GM18511 (cell line): ENCODE measurements at regions not wholly inside any gene's neighbourhood (a gene's known extent, or its start where the extent isn't known, plus 50 kb on each side); places are given as distances from the start of the nearest gene placed in this dataset.
"Not testable (repeated sequence)": the region's sequence is repeated elsewhere in the genome, so short reads cannot be mapped to it uniquely, and the experiment has no call there.

ENCODE experiments used
- ATAC-seq: cut with Tn5 transposase; IDR thresholded peaks from one replicate; pipeline ENCODE4 v1.9.1; 2021; ENCODE audit warnings: mild to moderate bottlenecking, moderate library complexity; ENCODE audit not compliant: unreplicated experiment

DNA sequence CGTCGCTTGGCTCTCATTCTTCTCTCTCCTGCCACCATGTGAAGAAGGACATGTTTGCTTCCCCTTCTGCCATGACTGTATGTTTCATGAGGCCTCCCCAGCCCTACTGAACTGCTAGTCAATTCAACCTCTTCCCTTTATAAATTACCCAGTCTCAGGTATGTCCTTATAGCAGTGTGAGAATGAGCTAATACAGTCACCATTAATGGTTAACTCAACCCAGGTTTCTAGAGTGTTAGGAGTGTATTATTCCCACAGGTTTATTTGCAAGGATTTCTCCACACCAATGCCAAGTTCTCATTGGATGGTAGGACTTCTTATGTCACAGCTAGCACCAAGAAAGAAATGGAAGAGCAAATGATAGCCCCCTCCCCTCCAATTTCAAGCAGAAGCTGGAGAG is 71.9 kb downstream of the DYNAP start:
- ATAC-seq, result no peak

DNA sequence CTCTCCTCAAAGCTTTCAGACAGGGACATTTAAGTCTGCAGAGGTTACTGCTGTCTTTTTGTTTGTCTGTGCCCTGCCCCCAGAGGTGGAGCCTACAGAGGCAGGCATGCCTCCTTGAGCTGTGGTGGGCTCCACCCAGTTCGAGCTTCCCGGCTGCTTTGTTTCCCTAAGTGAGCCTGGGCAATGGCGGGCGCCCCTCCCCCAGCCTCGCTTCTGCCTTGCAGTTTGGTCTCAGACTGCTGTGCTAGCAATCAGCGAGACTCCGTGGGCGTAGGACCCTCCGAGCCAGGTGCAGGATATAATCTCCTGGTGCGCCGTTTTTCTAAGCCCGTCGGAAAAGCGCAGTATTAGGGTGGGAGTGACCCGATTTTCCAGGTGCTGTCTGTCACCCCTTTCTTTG is 78.7 kb downstream of the DYNAP start:
- ATAC-seq, result not testable (repeated sequence)

DNA sequence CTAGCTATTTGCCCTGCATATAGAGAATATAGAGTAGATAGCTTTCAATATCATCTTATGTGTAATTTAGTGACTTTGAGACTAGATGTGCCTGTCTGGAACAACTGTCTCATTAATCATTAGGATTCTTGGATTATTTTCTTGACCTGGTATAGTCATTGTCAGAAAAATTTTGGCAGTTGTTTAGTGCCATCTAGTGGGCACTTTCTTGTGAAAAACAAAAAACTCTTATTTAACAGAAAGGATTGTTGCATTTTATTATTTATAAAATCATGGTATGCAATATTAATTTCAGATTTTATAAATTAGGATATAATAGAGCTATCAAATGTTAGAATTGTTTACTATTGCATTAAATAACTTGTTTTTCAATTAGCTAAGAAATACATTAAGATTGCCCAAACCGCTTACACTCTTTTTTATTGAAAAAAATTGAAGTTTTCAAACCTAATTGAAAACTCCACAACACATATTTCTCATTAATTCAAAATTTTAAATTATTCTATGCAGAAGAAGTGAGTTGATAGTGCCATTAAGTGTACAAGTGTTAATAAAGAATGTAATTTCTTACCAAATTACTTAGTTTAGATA is 80.3 kb downstream of the DYNAP start:
- ATAC-seq, result no peak

DNA sequence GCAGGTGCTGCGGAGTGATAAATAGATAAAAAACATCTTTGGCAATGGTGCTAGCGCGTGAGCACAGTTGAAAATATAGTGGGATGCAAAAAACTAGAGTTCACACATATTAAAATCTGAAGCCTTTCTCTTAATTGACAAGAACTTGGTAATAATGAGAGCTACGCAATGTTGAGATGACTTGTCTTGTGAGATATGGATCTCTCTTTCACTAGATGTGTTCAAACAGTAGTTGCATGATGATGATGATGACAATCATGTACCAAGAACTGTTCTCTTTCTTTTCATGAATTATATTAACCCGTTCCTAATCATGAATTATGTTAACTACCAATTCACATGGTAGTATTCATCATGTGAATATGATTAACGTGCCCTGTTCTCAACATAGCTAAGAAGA is 81.1 kb downstream of the DYNAP start:
- no peak for ATAC-seq

DNA sequence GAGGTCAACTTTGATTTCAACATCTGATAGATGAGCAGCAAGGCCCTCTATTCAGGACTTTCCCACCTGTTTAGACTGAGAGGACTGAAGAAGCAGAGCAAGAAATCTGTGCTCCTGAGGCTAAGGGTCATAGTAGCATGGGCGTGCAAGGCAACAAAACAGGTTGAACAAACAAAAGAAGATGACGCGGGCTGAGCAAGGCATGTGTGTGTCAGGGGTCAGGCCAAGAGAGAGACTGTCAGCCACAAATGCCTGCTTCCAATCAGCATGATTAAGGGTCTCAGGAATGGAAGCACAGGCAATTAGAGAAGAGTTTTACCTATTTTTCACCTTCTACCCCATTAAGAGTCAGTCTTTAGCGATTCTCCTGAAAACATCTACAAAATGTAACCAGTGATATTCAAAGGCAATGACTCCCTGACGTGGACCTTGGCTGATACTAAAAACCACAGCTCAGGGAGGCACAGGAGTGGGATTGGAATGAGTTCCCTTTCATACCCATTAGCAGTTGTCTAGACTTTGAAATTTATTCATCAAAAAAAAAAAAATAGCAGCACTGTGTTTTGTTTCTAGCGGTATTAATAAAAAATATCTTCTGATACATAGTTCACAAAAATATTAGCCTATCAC is 81.9 kb downstream of the DYNAP start:
- ATAC-seq, result no peak

DNA sequence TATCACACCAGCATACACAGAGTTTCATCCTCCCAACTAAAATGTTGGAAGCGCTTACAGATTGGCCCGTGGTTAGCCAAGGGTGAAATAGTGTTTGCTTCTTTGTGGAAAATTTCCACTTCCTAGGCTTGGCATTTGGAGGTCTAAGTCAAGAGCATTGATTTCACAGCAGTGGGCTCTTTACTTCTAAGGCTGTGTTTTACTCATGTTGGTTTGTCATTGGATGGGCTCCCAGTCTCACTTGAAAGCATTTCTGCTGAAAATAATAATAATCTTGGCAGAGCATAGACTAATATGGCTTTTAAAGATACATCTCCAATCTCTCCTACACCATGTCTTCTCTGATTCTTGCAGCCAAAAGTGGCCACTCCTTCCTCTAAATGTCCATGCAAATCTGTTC is 82.9 kb downstream of the DYNAP start:
- ATAC-seq, result no peak

DNA sequence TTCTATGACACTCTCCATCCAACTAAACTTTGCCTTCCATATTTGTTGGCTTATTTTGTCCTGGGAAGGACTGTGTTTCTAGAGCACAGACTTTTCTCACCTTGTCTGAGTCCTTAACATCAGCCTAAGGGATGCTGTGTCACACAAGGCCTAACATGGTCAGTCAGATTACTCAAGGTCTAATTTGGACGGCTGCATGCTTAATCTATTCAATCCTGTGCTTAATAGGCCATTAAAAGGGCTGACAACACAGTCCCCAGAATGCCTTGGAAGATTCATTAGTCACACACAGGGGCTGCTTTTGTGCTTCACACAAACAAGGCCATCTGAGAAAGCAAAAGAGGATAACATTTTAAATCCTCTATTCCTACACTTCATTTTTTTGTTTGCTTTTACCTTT is 84.0 kb downstream of the DYNAP start:
- ATAC-seq, result no peak

DNA sequence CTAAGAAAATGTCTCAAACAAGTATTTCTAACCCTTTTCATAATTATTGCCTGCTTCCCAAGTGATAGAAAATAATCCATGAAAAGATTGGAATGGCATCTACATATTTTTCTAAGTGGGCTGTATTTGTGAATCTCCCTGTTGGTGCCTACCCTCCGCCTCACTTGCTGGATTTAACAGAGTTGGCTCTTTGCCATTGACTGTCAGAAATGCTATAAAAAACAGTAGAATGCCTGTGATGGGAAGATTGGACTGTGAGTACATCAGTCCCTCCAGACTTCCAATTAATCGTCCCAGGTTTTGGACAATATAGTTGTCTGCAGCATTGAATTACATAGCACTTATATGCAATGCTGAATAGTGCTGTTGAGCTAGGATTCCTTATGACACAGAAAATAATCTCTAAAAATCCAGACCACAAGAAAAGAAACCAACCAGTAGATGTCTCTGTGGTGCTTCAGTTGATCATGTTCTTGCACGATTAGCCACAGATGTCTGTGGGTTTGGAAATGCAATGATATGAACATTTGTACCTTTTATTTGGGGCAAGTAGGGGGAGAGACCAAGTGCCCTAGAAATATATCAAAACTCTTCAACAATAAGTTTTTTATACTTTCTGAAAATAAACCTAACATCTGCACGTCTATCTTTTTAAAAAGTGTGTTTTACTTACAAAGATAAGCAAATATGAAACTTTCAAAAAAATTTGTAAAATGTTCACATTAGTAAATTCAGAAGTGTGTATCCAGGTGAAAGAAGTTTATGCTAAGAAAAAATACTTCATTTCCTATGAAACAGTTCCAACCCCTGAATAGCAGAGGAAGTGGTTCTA is 88.5 kb downstream of the DYNAP start:
- peak; percentile 62 for ATAC-seq

DNA sequence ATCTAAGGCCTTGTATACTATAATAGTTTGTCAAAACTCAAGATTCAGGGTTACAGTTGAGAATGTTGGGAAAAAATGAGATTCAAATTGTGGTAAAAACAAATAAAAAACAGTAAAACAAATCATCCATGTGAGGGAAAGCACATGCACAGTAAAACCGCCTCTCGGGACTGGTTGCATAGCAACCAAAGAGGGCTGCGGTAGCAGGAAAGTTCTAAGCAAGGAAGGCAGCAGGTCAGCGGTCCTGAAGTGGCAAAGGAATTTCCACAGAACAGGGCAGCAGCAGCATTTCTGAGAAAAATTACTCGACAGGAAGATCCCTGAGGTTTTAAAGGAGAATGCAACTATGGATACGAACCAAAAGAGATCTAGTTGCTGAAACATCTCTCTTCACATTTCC is 93.7 kb downstream of the DYNAP start:
- ATAC-seq, result no peak

DNA sequence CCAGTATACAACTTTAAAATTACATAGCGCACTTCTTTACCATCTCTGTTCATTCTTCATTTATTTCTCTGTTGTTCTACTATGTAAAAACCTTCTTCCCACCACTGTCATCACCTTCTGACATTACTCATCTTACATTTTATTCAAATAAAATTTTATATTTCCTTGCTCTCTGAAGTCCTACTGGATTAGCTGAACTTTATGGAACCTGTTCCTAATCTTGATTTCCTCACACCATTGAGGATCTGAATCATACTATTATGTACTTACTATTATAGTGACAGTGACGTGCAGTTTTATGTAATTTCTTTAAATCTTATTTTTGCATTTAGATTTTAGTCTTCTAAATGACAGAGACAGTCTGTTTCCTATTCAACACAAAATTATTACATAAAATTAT is 98.3 kb downstream of the DYNAP start:
- ATAC-seq, result no peak

DNA sequence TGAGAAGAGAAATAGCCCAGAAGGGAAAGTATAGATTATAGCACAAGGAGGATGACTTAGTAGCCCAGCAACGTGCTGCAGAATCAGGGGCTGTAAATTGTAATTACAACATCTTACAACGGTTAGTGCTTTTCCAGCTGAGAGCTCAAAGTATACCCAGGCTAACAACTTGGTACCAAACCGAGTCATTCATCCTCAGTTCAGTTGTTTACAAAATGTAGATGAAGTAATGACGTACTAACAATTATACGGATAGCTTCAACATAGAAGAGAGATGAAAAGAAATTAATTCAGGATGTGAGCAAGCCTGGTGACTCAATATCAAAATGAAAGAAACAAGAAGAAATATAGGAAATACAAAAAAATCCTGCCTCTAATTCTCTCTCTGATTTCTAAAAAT is 99.2 kb downstream of the DYNAP start:
- no peak for ATAC-seq

DNA sequence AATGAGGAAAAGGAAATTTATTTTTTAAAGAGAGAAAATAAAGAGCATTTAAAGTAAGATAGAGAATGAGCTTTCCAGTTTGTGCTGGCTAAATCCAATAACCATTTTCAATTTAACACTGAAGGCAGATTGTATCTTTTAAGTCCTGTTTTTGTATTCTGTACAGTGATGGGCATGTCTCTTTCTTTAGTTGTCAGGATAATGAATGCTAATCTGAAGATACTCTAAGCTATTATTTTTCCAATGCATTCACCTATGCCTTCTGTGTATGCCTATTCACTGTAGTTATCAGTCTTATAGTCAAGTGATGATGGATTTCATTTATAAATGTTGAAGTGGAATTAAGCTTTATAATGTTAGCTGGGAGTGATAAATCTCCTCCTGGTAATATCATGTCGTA is 101.4 kb downstream of the DYNAP start:
- no peak for ATAC-seq

DNA sequence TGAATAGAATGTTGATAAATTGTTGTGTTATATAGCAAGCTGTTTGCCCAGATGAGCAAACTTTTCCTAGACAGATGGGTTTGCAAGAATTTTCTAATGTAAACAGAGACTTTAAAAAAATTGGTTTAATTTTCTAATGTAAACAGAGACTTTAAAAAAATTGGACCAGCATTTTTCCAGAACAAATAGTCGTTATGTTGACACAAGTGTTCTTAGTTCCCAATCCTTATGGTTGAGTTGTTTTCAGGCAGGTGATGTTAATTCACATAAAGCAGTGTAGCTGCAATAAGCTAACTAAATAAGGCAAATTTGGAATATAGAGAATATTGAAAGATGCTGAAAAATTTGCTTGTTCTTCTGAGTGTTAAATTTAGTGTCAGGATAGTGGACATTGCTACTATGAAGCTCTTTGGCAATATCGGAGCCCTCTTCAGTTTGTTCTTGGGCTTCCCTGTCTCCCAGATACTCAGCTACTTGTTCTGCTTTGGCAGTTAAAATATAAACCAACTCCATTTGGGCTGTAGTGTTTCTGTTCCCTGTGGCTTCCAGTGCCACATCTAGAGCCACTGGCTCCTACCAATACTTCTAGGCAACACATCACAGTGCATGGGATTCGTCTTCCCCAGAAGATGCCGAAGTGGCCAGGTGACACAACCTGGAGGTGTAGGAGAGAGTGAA is 105.7 kb downstream of the DYNAP start:
- ATAC-seq, result no peak

DNA sequence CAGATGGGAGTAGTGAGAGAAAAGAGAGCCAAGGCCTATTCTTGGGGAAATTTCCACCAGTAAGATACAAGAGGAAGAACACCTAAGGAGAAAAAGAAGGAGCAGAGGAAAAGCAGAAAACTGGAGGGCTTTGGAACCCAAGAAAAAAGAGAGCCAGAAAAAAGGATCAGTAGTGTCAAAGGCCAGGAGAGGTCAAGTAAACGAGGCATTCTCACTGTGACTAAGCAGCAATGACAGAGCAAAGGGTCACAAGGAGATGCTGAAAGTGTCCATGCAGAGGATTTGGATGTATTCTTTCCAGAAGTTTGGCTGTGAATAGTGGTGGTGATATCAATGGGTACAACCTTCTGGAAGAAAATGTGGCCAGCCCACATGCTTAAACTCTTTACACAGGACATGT is 109.5 kb downstream of the DYNAP start:
- ATAC-seq, result no peak

DNA sequence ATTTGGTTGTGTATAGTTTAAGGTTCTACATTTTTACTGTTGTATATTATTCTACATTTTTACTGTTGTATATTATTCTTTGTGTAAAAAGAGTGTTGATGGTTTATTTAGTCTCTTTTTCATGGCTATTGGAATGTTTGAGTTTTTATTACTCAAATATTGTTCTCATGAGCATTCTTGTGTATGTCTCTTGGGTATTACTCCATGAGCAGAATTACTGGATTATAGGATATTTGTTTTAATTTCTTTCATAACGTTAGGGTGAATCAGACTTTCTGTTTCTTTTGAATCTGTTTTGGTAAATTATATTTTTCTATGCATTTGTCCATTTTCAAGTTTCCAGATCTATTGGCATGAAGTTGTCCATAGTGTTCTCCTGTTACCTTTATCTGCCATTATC is 111.6 kb downstream of the DYNAP start:
- ATAC-seq, result no peak

DNA sequence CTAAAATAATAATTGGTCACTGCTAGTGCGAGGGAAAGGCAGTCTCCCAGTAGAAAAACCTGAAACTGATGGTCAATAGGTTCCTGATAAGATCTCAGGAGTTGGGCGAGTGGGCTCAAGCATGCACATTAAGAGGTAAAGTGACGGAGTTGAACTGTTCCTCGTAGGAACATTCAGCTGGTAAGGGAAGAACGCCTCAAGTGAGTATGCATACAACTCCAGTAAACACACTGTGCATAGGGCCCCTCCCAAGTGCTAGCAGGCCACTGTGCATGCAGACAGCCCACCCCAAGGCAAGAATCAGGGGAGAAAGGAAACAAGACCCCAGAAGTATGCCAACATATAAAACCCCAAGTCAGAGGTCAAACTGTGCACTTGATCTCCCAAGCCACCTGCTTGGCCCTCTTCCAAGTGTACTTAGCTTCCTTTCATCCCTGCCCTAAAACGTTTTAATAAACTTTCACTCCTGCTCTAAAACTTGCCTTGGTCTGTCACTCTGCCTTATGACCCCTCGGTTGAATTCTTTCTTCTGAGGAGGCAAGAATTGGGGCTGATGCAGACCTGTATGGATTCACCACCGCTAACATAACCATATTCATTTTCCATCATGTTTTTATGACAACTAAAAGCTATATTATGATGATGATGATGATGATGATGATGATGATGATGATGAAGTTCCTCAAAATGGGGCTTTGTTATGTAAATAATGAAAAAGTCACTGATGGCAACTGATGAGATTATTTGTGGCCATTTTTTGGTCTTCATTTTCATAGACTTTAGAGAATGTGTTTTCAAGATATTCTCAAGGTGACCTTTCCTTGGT is 118.0 kb upstream of the RAB27B start:
- ATAC-seq, result no peak

DNA sequence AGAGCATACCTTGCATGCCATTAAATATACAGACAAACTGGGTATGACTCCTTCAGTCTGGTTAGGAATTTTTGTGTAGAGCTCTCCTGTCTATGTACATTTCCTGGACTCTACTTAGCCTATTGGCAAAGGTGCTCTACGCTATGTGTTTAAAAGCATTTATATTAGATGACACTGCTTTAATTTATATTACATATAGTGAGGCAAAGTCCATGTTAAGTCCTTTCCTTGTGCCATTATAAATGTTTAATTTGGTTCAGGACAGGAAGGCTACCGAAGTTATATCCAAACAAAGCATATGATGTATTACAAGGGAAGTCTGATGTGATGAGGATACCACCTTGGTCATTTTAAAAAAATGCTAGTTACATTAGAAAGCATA is 117.4 kb upstream of the RAB27B start:
- ATAC-seq, result no peak

DNA sequence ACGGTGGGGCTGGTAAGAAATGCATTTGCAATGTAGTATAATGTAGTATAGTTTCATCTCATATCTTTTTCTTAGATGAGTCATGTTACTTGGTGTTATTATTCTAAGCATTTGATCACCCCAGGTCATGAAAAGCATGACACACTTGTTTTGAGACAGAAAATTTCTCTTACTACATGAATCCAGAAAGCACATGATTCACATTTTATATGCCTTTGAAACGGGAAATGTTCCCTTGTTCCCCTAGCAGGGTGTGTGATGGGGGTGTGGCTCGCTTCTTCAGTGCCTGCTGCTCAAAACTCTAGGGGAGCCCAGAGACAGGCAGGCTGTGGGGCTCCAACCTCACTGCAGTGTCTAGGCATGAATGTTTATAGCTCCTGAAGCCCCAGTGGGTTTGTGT is 116.0 kb upstream of the RAB27B start:
- no peak for ATAC-seq

DNA sequence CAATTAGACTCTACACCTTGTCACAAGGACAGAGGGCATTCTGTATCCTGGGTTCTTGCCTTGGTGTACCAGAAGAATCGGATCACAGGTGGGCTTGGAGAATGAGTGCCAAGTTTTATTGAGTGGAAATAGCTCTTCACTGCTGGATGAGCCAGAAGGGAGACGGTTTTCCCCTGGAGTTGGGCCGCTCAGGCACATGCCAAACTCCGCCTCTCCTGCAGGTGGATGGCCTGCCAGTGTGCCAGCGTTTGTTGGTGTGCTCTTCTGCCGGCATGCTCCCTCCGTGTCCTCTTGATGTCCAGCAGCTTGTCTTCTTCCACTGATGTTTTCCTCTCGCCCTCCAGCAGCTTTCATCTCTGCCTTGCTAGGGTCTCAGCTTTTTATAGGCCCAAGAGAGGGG is 115.5 kb upstream of the RAB27B start:
- ATAC-seq, result no peak

DNA sequence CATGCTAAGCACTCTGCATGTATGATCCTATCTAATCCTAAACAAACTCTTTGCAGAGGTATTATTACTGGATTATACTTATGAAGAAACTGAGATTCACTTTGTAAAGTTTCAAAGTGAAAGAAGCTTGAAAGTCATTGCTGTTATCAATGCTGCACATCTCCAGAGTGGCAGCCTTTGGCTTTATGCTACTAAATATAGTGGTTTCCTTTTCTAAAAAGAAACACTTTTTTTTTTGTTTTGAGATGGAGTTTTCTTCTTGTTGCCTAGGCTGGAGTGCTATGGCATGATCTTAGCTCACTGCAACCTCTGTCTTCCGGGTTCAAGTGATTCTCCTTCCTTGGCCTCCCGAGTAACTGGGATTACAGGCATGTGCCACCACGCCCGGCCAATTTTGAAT is 114.9 kb upstream of the RAB27B start:
- no peak for ATAC-seq

DNA sequence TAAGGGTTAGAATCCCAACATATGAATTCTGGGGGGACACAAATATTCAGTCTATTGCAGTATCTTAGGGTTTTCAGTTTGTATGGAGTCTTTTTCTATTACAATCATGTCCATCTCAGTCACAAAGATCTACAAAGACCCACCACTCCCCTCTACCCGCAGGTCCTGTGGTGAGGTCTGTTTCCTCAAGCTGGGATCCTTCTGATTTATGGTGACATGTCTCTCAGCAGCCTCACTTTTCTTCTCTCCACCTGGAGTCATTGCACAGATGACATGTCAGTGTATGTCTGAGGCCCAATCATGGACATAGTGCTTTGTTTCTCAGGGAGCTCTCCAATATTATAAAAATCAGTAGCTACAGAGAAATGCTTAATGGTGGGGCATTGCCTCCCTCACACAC is 113.4 kb upstream of the RAB27B start:
- ATAC-seq, result no peak
